ENCODE measurements at regions not wholly inside any gene's neighbourhood (a gene's known extent, or its start where the extent isn't known, plus 50 kb on each side); places are given as distances from the start of the nearest gene placed in this dataset.

DNA sequence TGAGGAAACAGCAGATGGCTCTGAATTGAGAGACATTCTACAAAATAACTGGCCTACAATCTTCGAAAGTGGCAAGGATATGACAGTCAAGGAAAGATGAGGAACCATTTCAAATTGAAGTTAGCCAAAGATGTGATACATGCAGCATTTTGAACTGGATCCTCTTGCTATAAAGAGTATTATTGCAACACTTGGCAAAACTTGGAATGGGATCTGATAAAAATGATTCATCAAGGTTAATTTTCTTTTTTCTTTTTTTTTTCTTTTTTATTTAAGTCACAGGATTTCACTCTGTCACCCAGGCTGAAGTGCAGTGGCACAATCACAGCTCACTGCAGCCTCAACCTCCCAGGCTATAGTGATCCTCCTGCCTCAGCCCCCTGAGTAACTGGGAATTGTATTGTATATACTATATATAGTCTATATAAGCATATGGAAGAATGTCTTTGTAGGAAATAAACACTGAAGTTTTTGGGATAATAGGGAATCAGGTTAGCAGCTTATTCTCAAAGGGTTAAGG is 49.8 kb upstream of the GJA8 start:
- no peak for DNase-seq (ENCODE audit: low spot score)

Data from A172 (cell line).